ENCODE measurements at regions not wholly inside any gene's neighbourhood (a gene's known extent, or its start where the extent isn't known, plus 50 kb on each side); places are given as distances from the start of the nearest gene placed in this dataset.

- CTCF ChIA-PET = interaction anchor here (0.6 kb wide), 1 partner anchor 142 kb away, joined by 3 read pairs; no protein-coding TSS in a partner anchor
- peak overlapping the region; percentile 36 for H3K27ac Mint-ChIP-seq
- H3K4me3 Mint-ChIP-seq = peak overlapping the region; percentile 15
- ATAC-seq (no peak), DNase-seq (no peak)
- peaks cover 7% of the 10 kb centered on the region for H3K27me3 Mint-ChIP-seq (ENCODE audit: low read depth)
- H3K36me3 Mint-ChIP-seq (ENCODE audit: low read depth) = no peaks in the 10 kb centered on the region
- POLR2A ChIA-PET = interaction anchor here (1.0 to 1.4 kb wide), 2 partner anchors 32 to 123 kb away, joined by 3 read pairs; no protein-coding TSS in a partner anchor
- H3K9me3 Mint-ChIP-seq (ENCODE audit: insufficient read depth) = no peaks in the 10 kb centered on the region
- H3K4me1 Mint-ChIP-seq (ENCODE audit: low read depth) = peaks cover 20% of the 10 kb centered on the region
These were observed 121.3 kb upstream of the JUN start for GRCh38 chr1:58905126-58905490.

GRCh38 chr1:58905628-58906221 lies 121.9 kb upstream of the JUN start:
- Mint-ChIP-seq H3K4me3 (no peak overlapping the region), H3K9me3 (ENCODE audit: insufficient read depth) (no peaks in the 10 kb centered on the region), H3K4me1 (ENCODE audit: low read depth) (peaks cover 20% of the 10 kb centered on the region), H3K27me3 (ENCODE audit: low read depth) (peaks cover 7% of the 10 kb centered on the region), H3K36me3 (ENCODE audit: low read depth) (no peaks in the 10 kb centered on the region), H3K27ac (no peak overlapping the region)
- no peak for DNase-seq
- CTCF ChIA-PET = interaction anchor here (0.6 kb wide), 1 partner anchor 141 kb away, joined by 3 read pairs; no protein-coding TSS in a partner anchor
- ATAC-seq = no peak
- POLR2A ChIA-PET = interaction anchor here (1.0 to 1.4 kb wide), 2 partner anchors 31 to 123 kb away, joined by 3 read pairs; no protein-coding TSS in a partner anchor

DNA sequence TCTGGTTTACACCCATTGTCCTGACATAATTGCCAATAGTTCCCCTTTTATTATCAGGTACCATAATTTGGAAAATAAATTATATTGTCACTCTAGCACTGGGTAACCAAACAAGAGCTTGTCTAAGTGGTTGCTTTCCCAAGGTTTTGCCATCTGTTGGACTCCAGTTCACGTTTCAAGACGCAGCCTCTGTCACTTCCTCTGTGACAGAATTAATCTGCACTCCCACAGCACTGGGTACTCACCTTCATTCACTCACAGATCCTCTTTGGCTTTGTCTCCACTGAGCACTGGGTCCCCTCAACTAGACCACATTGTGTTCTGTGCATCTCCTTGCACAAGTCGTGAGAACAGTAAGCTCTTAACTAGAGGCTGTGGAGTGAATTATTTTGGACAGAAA lies 123.6 kb upstream of the JUN start:
- ChIA-PET CTCF (interaction anchor here (0.9 to 1.1 kb wide), 2 partner anchors 125 to 792 kb away, joined by 3 read pairs; no protein-coding TSS in a partner anchor), POLR2A (interaction anchor here (0.8 kb wide), 1 partner anchor 124 kb away, joined by 4 read pairs; the partner anchor contains the start of gene JUN)
- Mint-ChIP-seq H3K4me1 (ENCODE audit: low read depth) (peaks cover 20% of the 10 kb centered on the region), H3K36me3 (ENCODE audit: low read depth) (no peaks in the 10 kb centered on the region), H3K9me3 (ENCODE audit: insufficient read depth) (no peaks in the 10 kb centered on the region), H3K27ac (no peak overlapping the region), H3K4me3 (no peak overlapping the region), H3K27me3 (ENCODE audit: low read depth) (peaks cover 7% of the 10 kb centered on the region)
- ATAC-seq (no peak), DNase-seq (no peak)

DNA sequence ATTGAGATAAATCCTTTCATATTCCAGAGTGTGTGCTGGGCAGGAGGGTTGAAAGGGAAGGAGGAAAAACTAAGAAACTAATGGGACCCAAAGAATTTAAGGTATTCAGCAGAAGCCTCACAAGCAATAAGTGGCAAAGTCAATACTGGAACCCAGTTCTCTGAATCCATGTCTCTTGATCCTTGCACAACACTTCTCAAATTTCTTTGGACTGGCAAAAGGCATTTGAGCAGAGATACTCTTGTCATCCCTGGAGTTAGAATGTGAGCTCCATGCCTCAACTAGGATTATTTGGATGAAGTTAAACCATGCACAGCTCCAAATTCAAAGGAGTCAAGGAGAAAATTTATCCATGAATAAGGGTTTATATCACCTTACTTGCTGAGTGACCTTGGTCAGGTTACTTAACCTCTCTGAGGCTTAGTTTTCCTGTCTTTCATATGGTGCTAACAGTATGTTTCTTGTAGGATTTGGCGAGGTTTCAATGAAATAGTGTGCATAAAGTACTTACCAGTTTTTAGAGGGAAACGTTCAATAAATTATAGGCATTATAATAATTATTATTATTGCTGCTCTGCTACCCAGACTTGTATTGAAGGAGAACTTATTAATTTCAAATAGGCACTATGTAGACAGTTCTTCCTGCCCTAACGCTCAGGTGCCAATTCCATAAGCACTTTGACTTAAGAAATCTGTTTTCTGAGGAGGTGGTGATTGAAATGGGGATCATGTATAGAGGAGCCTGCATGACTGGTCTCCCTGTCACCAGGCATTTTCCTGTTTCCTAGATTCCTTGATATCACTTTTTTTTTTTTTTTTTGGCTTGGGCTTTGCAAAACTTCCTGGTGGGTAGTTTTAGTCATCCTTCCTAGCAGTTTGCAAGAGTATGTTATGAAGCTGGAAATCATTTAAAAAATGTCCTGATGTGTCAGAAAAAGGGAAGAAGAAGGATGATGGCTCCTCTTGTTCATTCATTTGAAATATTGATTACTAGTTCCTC lies 125.0 kb upstream of the JUN start:
- ChIA-PET CTCF (interaction anchor here (2.7 kb wide), 1 partner anchor 12 kb away, joined by 10 read pairs; no protein-coding TSS in a partner anchor), POLR2A (no interaction called here)
- ATAC-seq (no peak), DNase-seq (no peak)
- Mint-ChIP-seq H3K4me1 (ENCODE audit: low read depth) (peaks cover 13% of the 10 kb centered on the region), H3K4me3 (no peak overlapping the region), H3K36me3 (ENCODE audit: low read depth) (no peaks in the 10 kb centered on the region), H3K27ac (no peak overlapping the region), H3K9me3 (ENCODE audit: insufficient read depth) (peaks cover 10% of the 10 kb centered on the region), H3K27me3 (ENCODE audit: low read depth) (peaks cover 7% of the 10 kb centered on the region)

- peaks cover 7% of the 10 kb centered on the region for H3K27me3 Mint-ChIP-seq (ENCODE audit: low read depth)
- no peak overlapping the region for H3K27ac Mint-ChIP-seq
- no peak overlapping the region for H3K4me3 Mint-ChIP-seq
- ChIA-PET POLR2A (no interaction called here), CTCF (interaction anchor here (1.1 to 2.7 kb wide), 3 partner anchors 11 to 30 kb away, joined by 3 to 10 read pairs (median 3); no protein-coding TSS in a partner anchor)
- peaks cover 3% of the 10 kb centered on the region for H3K4me1 Mint-ChIP-seq (ENCODE audit: low read depth)
- H3K9me3 Mint-ChIP-seq (ENCODE audit: insufficient read depth) = peaks cover 23% of the 10 kb centered on the region
- H3K36me3 Mint-ChIP-seq (ENCODE audit: low read depth) = peaks cover 7% of the 10 kb centered on the region
- DNase-seq = no peak
- no peak for ATAC-seq
These were observed 126.3 kb upstream of the JUN start for GRCh38 chr1:58909914-58910681.

DNA sequence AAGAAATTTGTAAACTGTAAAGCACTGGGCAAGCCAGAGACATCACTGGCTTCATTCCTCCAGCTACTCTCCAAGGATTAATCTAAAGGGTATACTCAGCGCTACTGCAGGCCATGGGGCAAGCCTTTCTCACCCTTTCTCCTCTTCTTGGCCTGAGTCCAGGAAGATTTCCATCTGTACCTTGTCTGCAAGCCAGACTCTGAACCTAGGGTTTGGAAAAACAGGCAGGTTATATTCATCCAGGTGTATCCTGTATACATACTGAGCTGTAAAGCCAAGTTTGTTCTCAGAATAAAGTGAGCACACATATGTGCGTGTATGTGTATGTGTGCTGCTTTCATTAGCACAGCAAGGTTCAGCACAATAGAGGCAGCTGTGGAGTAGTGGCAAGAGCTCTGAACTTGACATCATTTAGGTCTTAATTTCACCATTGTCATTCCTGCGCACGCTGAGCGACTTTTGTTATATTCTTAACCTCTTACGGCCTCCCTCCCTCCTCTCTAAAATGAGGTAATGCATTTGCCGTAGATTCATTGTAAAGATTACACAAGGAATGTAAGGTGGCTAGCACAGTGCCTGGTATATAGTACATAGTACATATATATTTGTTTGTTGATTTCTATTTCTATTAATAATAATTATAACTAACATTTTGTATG lies 128.1 kb upstream of the JUN start:
- peaks cover 5% of the 10 kb centered on the region for H3K27me3 Mint-ChIP-seq (ENCODE audit: low read depth)
- peaks cover 29% of the 10 kb centered on the region for H3K9me3 Mint-ChIP-seq (ENCODE audit: insufficient read depth)
- H3K27ac Mint-ChIP-seq = no peak overlapping the region
- no peak for DNase-seq
- H3K4me3 Mint-ChIP-seq = no peak overlapping the region
- peaks cover 9% of the 10 kb centered on the region for H3K36me3 Mint-ChIP-seq (ENCODE audit: low read depth)
- POLR2A ChIA-PET = no interaction called here
- peaks cover 3% of the 10 kb centered on the region for H3K4me1 Mint-ChIP-seq (ENCODE audit: low read depth)
- no peak for ATAC-seq
- CTCF ChIA-PET = interaction anchor here (2.7 kb wide), 1 partner anchor 9 kb away, joined by 10 read pairs; no protein-coding TSS in a partner anchor

DNA sequence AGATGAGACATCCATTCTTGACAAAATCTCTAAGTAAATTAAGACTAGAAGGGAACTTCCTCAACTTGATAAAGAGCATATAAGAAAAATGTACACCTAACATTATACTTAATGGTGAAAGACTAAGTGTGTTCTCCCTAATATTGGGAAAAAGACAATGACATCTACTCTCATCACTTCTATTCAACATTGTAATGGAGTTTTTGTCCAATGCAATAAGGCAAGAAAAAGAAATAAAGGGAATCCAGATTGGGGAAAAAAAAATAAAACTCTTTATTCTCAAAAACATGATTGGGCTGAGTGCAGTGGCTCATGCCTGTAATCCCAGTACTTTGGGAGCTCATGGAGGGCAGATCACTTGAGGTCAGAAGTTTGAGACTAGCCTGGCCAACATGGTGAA lies 131.1 kb upstream of the JUN start:
- Mint-ChIP-seq H3K4me1 (ENCODE audit: low read depth) (no peaks in the 10 kb centered on the region), H3K27ac (no peak overlapping the region), H3K9me3 (ENCODE audit: insufficient read depth) (peaks cover 29% of the 10 kb centered on the region), H3K4me3 (no peak overlapping the region), H3K27me3 (ENCODE audit: low read depth) (peaks cover 3% of the 10 kb centered on the region), H3K36me3 (ENCODE audit: low read depth) (peaks cover 9% of the 10 kb centered on the region)
- DNase-seq (no peak), ATAC-seq (no peak)
- POLR2A ChIA-PET = no interaction called here
- CTCF ChIA-PET = no interaction called here

DNA sequence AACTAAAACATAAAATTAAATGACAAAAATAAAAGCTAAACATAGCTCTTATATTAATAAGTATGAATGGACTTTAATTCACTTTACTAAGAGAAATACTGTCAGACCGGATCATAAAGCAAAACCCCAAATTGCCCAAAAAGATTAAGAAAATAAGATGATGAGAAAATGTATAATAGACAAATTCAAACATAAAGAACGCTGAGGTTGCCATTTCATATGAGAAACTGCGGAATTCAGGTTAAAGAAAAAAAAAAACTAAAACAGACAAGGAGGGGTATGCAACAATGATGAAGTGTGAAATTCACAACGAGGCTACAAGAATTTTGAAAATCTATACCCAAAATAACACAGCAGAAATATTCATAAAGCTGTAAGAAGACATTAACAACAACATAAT lies 133.6 kb upstream of the JUN start:
- H3K27ac Mint-ChIP-seq = no peak overlapping the region
- POLR2A ChIA-PET = no interaction called here
- no peak overlapping the region for H3K4me3 Mint-ChIP-seq
- H3K4me1 Mint-ChIP-seq (ENCODE audit: low read depth) = peaks cover 8% of the 10 kb centered on the region
- peaks cover 3% of the 10 kb centered on the region for H3K27me3 Mint-ChIP-seq (ENCODE audit: low read depth)
- DNase-seq = no peak
- CTCF ChIA-PET = interaction anchor here (1.8 kb wide), 1 partner anchor 60 kb away, joined by 3 read pairs; no protein-coding TSS in a partner anchor
- H3K36me3 Mint-ChIP-seq (ENCODE audit: low read depth) = peaks cover 9% of the 10 kb centered on the region
- H3K9me3 Mint-ChIP-seq (ENCODE audit: insufficient read depth) = peaks cover 29% of the 10 kb centered on the region
- ATAC-seq = no peak

DNA sequence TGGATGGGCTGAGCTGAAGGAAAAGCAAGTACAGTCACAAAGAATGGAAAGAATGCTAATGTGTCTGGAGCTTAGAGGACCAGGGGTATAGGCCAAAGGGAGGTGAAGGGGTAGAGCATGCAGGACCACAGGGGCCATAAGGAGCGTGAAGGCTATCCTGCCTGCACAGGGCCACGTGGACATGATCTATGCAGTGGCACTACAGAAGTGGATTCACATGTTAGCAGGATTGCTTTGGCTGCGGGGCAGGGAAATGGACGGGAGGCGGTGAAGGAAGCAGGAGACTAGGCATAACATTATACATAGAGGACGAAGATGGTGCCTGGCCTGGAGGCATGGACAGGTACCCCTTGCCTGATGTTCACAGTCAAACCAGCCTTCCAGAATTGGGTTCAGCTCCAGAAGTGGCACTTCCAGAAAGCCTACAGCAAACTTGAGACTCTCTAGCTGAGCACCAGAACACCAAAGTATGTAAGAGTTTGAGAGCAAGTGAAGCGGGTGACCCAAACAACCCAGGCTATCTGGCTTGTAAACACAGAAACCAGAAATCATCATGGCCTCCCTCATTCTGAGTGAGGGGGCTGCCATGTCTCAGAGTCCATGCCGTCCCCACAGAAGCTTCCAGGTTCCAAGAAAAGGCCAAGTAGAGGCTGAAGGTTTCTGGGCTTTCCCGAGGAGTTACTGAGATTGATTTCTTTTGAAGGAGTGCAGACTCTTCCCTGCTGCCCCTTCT lies 135.5 kb upstream of the JUN start:
- CTCF ChIA-PET = interaction anchor here (0.9 to 2.4 kb wide), 2 partner anchors 9 to 168 kb away, joined by 3 to 10 read pairs; no protein-coding TSS in a partner anchor
- ATAC-seq (no peak), DNase-seq (no peak)
- Mint-ChIP-seq H3K4me1 (ENCODE audit: low read depth) (peaks cover 19% of the 10 kb centered on the region), H3K27me3 (ENCODE audit: low read depth) (peaks cover 3% of the 10 kb centered on the region), H3K4me3 (no peak overlapping the region), H3K36me3 (ENCODE audit: low read depth) (peaks cover 6% of the 10 kb centered on the region), H3K27ac (no peak overlapping the region), H3K9me3 (ENCODE audit: insufficient read depth) (peaks cover 13% of the 10 kb centered on the region)
- POLR2A ChIA-PET = interaction anchor here (3.3 kb wide), 1 partner anchor 136 kb away, joined by 14 read pairs; the partner anchor contains the start of gene JUN

DNA sequence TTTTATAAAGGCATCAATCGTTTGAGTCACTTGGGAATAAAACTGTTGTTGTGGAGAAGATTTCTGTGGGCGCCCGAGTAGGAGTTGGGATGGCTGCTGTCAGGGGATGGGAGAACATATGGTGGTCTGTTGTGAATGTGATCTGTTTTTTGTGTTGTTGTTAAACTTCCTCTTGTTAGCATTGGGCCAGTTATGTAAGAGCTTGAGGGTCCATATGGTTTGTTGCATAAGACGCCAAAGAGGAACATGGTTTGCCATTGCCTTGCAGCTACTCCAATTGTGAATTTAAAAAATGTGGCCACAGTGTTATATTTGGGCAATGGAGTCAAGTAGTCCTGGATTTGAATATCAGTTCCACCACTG lies 136.1 kb upstream of the JUN start:
- ChIA-PET POLR2A (interaction anchor here (3.3 kb wide), 1 partner anchor 137 kb away, joined by 14 read pairs; the partner anchor contains the start of gene JUN), CTCF (interaction anchor here (2.4 kb wide), 1 partner anchor 9 kb away, joined by 10 read pairs; no protein-coding TSS in a partner anchor)
- Mint-ChIP-seq H3K36me3 (ENCODE audit: low read depth) (peaks cover 3% of the 10 kb centered on the region), H3K4me3 (no peak overlapping the region), H3K9me3 (ENCODE audit: insufficient read depth) (peaks cover 8% of the 10 kb centered on the region), H3K27me3 (ENCODE audit: low read depth) (peaks cover 3% of the 10 kb centered on the region), H3K4me1 (ENCODE audit: low read depth) (peaks cover 19% of the 10 kb centered on the region), H3K27ac (no peak overlapping the region)
- DNase-seq (no peak), ATAC-seq (no peak)

All from activated CD8-positive, alpha-beta T cell treated with anti-CD3 and anti-CD28 coated beads, Interleukin-2, amount 10 ng/mL, durations not matched to agents 7 days and 5 days (primary cell).